ENCODE measurements at regions not wholly inside any gene's neighbourhood (a gene's known extent, or its start where the extent isn't known, plus 50 kb on each side); places are given as distances from the start of the nearest gene placed in this dataset.
"Not testable (repeated sequence)": the region's sequence is repeated elsewhere in the genome, so short reads cannot be mapped to it uniquely, and the experiment has no call there.

- 93% methylated on average over 11 of the region's 11 CpGs for WGBS
- H3K4me1 ChIP-seq (ENCODE audit: control insufficient read depth, insufficient read depth, low read length): peaks cover 5% of the 10 kb centered on the region
- intact Hi-C loops (cut with DNase I): no loop called here
- H3K27ac ChIP-seq (ENCODE audit: low read length): no peak overlapping the region
- H3K27me3 ChIP-seq (ENCODE audit: control insufficient read depth, insufficient read depth): no peaks in the 10 kb centered on the region
- no peak overlapping the region for H3K4me3 ChIP-seq (ENCODE audit: low read length)
- peak in 1 of 3 donors; percentile 15 for DNase-seq
- no peaks in the 10 kb centered on the region for H3K9me3 ChIP-seq (ENCODE audit: control insufficient read depth, low read length)
- ATAC-seq: no peak
Observed at GRCh38 chr22:46033256-46034200, 56.6 kb upstream of the WNT7B start.

- intact Hi-C loops (cut with DNase I); H3K4me1 ChIP-seq (ENCODE audit: control insufficient read depth, insufficient read depth, low read length); ATAC-seq; H3K27ac ChIP-seq (ENCODE audit: low read length); H3K4me3 ChIP-seq (ENCODE audit: low read length); H3K27me3 ChIP-seq (ENCODE audit: control insufficient read depth, insufficient read depth); H3K9me3 ChIP-seq (ENCODE audit: control insufficient read depth, low read length): not testable (repeated sequence)
- 93% methylated on average over 5 of the region's 5 CpGs for WGBS
- peak in 2 of 3 donors; percentile 21 to 31 for DNase-seq
Observed at GRCh38 chr22:46034480-46034879, 57.5 kb upstream of the WNT7B start.

GRCh38 chr22:46035380-46035741 is 58.4 kb upstream of the WNT7B start:
- Histone ChIP-seq H3K4me3 (ENCODE audit: low read length) (peak overlapping the region; percentile 57), H3K4me1 (ENCODE audit: control insufficient read depth, insufficient read depth, low read length) (peaks cover 5% of the 10 kb centered on the region), H3K27me3 (ENCODE audit: control insufficient read depth, insufficient read depth) (no peaks in the 10 kb centered on the region), H3K27ac (ENCODE audit: low read length) (no peak overlapping the region), H3K9me3 (ENCODE audit: control insufficient read depth, low read length) (no peaks in the 10 kb centered on the region)
- no peak for DNase-seq
- ATAC-seq: no peak
- intact Hi-C loops (cut with DNase I): loop anchor here in 1 of 4 donors (5.0 kb wide), 1 partner anchor 37 kb away; no protein-coding TSS in a partner anchor
- WGBS: 3% methylated on average over 16 of the region's 16 CpGs

- peak; percentile 100 for DNase-seq
- Histone ChIP-seq H3K27ac (ENCODE audit: low read length) (peak overlapping the region; percentile 88), H3K4me1 (ENCODE audit: control insufficient read depth, insufficient read depth, low read length) (peaks cover 5% of the 10 kb centered on the region), H3K4me3 (ENCODE audit: low read length) (peak overlapping the region; percentile 59), H3K27me3 (ENCODE audit: control insufficient read depth, insufficient read depth) (no peaks in the 10 kb centered on the region), H3K9me3 (ENCODE audit: control insufficient read depth, low read length) (no peaks in the 10 kb centered on the region)
- under 1% methylated on average over 84 of the region's 84 CpGs for WGBS
- peak; percentile 97 for ATAC-seq
- intact Hi-C loops (cut with DNase I): loop anchor here in 1 of 4 donors (5.0 kb wide), 1 partner anchor 36 kb away; no protein-coding TSS in a partner anchor
Observed at GRCh38 chr22:46035742-46036557, 59.0 kb upstream of the WNT7B start.

- peak in 2 of 3 donors; percentile 41 to 70 for DNase-seq
- Histone ChIP-seq H3K4me3 (ENCODE audit: low read length) (peak overlapping the region; percentile 59), H3K9me3 (ENCODE audit: control insufficient read depth, low read length) (no peaks in the 10 kb centered on the region), H3K27me3 (ENCODE audit: control insufficient read depth, insufficient read depth) (no peaks in the 10 kb centered on the region), H3K4me1 (ENCODE audit: control insufficient read depth, insufficient read depth, low read length) (peaks cover 5% of the 10 kb centered on the region), H3K27ac (ENCODE audit: low read length) (peak overlapping the region; percentile 88)
- peak in 1 of 2 donors; percentile 1 for ATAC-seq
- intact Hi-C loops (cut with DNase I): loop anchor here in 1 of 4 donors (5.0 kb wide), 1 partner anchor 36 kb away; no protein-coding TSS in a partner anchor
- WGBS: 41% methylated on average over 18 of the region's 18 CpGs
Observed at GRCh38 chr22:46036558-46037408, 59.8 kb upstream of the WNT7B start.

- intact Hi-C loops (cut with DNase I): loop anchor here in 1 of 4 donors (5.0 kb wide), 1 partner anchor 34 kb away; no protein-coding TSS in a partner anchor
- DNase-seq: no peak
- Histone ChIP-seq H3K4me1 (ENCODE audit: control insufficient read depth, insufficient read depth, low read length) (peaks cover 5% of the 10 kb centered on the region), H3K27ac (ENCODE audit: low read length) (no peak overlapping the region), H3K27me3 (ENCODE audit: control insufficient read depth, insufficient read depth) (no peaks in the 10 kb centered on the region), H3K4me3 (ENCODE audit: low read length) (no peak overlapping the region), H3K9me3 (ENCODE audit: control insufficient read depth, low read length) (no peaks in the 10 kb centered on the region)
- no peak for ATAC-seq
- WGBS: 89% methylated on average over 2 of the region's 2 CpGs
Observed at GRCh38 chr22:46038174-46038487, 61.2 kb upstream of the WNT7B start.

GRCh38 chr22:46038516-46039430 is 61.8 kb upstream of the WNT7B start:
- WGBS: 60% methylated on average over 18 of the region's 18 CpGs
- intact Hi-C loops (cut with DNase I): loop anchor here in 1 of 4 donors (5.0 kb wide), 1 partner anchor 34 kb away; no protein-coding TSS in a partner anchor
- Histone ChIP-seq H3K4me3 (ENCODE audit: low read length) (no peak overlapping the region), H3K9me3 (ENCODE audit: control insufficient read depth, low read length) (no peaks in the 10 kb centered on the region), H3K27ac (ENCODE audit: low read length) (no peak overlapping the region), H3K27me3 (ENCODE audit: control insufficient read depth, insufficient read depth) (no peaks in the 10 kb centered on the region), H3K4me1 (ENCODE audit: control insufficient read depth, insufficient read depth, low read length) (peaks cover 5% of the 10 kb centered on the region)
- ATAC-seq (no peak), DNase-seq (peak in 2 of 3 donors; percentile 44 to 56)

- DNase-seq (no peak), ATAC-seq (no peak)
- intact Hi-C loops (cut with DNase I): loop anchor here in 1 of 4 donors (5.0 kb wide), 1 partner anchor 33 kb away; no protein-coding TSS in a partner anchor
- Histone ChIP-seq H3K9me3 (ENCODE audit: control insufficient read depth, low read length) (no peaks in the 10 kb centered on the region), H3K4me1 (ENCODE audit: control insufficient read depth, insufficient read depth, low read length) (peaks cover 5% of the 10 kb centered on the region), H3K27ac (ENCODE audit: low read length) (no peak overlapping the region), H3K27me3 (ENCODE audit: control insufficient read depth, insufficient read depth) (no peaks in the 10 kb centered on the region), H3K4me3 (ENCODE audit: low read length) (no peak overlapping the region)
- WGBS: 49% methylated on average over 6 of the region's 6 CpGs
Observed at GRCh38 chr22:46039535-46039934, 62.6 kb upstream of the WNT7B start.

- ATAC-seq: no peak
- DNase-seq: peak in 2 of 3 donors; percentile 43 to 50
- Histone ChIP-seq H3K27ac (ENCODE audit: low read length) (peak overlapping the region; percentile 50), H3K4me1 (ENCODE audit: control insufficient read depth, insufficient read depth, low read length) (peaks cover 10% of the 10 kb centered on the region), H3K9me3 (ENCODE audit: control insufficient read depth, low read length) (no peaks in the 10 kb centered on the region), H3K27me3 (ENCODE audit: control insufficient read depth, insufficient read depth) (no peaks in the 10 kb centered on the region), H3K4me3 (ENCODE audit: low read length) (no peak overlapping the region)
- intact Hi-C loops (cut with DNase I): loop anchor here in 1 of 4 donors (5.0 kb wide), 1 partner anchor 37 kb away; no protein-coding TSS in a partner anchor
- 76% methylated on average over 20 of the region's 20 CpGs for WGBS
Observed at GRCh38 chr22:46040471-46041465, 63.8 kb upstream of the WNT7B start.
